Neural cell (in vitro differentiated cells): ENCODE measurements at regions not wholly inside any gene's neighbourhood (a gene's known extent, or its start where the extent isn't known, plus 50 kb on each side); places are given as distances from the start of the nearest gene placed in this dataset.
A peak's percentile ranks its signal among the peaks of the same experiment; 100 is the strongest.

Source experiments
- H2AFZ ChIP-seq: fragments of 200-600, 300-800 bp; sonication (generic), shearing (Covaris generic); 2 replicates; pipeline ENCODE4 v1.6.0; 2014; ENCODE audit warnings: low read depth, mild to moderate bottlenecking, antibody characterized with exemption, low read length, moderate library complexity
- H3F3A ChIP-seq: fragments of 200-600 bp; shearing (Covaris generic); 2 replicates; pipeline ENCODE4 v1.6.1; 2016; ENCODE audit warnings: mild to moderate bottlenecking, moderate library complexity, mixed read lengths, antibody characterized with exemption, low read length; ENCODE audit not compliant: insufficient read depth, poor library complexity, severe bottlenecking
- H3K27ac ChIP-seq: fragments of 200-600, 300-800 bp; sonication (generic), shearing (Covaris generic); 2 replicates; pipeline ENCODE4 v1.5.1; 2014; ENCODE audit warnings: mild to moderate bottlenecking, low read length, moderate library complexity
- H3K27me3 ChIP-seq: fragments of 300-800, 200-600 bp; sonication (generic), shearing (Covaris generic); 2 replicates; pipeline ENCODE4 v1.6.0; 2014; ENCODE audit warnings: mild to moderate bottlenecking, low read depth, low read length, moderate library complexity; ENCODE audit not compliant: insufficient read depth
- H3K36me3 ChIP-seq: fragments of 300-800, 200-600 bp; sonication (generic), shearing (Covaris generic); 2 replicates; pipeline ENCODE4 v1.5.1; 2014; ENCODE audit warnings: mild to moderate bottlenecking, antibody characterized with exemption, low read length, moderate library complexity; ENCODE audit not compliant: insufficient read depth
- H3K4me2 ChIP-seq: fragments of 300-800, 200-600 bp; sonication (generic), shearing (Covaris generic); 2 replicates; pipeline ENCODE4 v1.6.0; 2014; ENCODE audit warnings: mild to moderate bottlenecking, low read length
- H3K4me3 ChIP-seq: fragments of 300-800, 200-600 bp; sonication (generic), shearing (Covaris generic); 2 replicates; pipeline ENCODE4 v1.5.1; 2014; ENCODE audit warnings: mild to moderate bottlenecking, low read length, moderate library complexity
- H3K79me2 ChIP-seq: fragments of 200-600 bp; shearing (Covaris generic); replicated peaks from 2 replicates; pipeline ENCODE4 v1.6.0; 2014; ENCODE audit warnings: mild to moderate bottlenecking, low read length, moderate library complexity; ENCODE audit not compliant: insufficient read depth
- H3K9ac ChIP-seq: fragments of 300-800, 200-600 bp; sonication (generic), shearing (Covaris generic); 2 replicates; pipeline ENCODE4 v1.6.1; 2016; ENCODE audit warnings: mild to moderate bottlenecking, low read length, mixed read lengths
- H3K9me2 ChIP-seq: fragments of 200-600 bp; shearing (Covaris generic); 2 replicates; pipeline ENCODE4 v1.6.1; 2016; ENCODE audit warnings: mild to moderate bottlenecking, low read length, mixed read lengths; ENCODE audit not compliant: insufficient read depth
- H3K9me3 ChIP-seq: fragments of 200-600, 300-800 bp; sonication (generic), shearing (Covaris generic); 2 replicates; pipeline ENCODE4 v1.6.1; 2016; ENCODE audit warnings: mild to moderate bottlenecking, mixed run types, low read length, moderate library complexity, mixed read lengths
- H4K20me1 ChIP-seq: fragments of 200-600 bp; shearing (Covaris generic); 2 replicates; pipeline ENCODE4 v1.6.1; 2016; ENCODE audit warnings: mild to moderate bottlenecking, mixed run types; ENCODE audit not compliant: insufficient read depth
- CTCF ChIP-seq: fragments of 450-650 bp; IDR thresholded peaks from 2 replicates; pipeline ENCODE4 v1.5.1; 2014; ENCODE audit warnings: antibody characterized with exemption, mild to moderate bottlenecking, moderate library complexity; ENCODE audit not compliant: poor library complexity, severe bottlenecking
- EP300 ChIP-seq: fragments of 450-650 bp; conservative IDR thresholded peaks from 2 replicates; pipeline ENCODE4 v1.6.1; 2014; ENCODE audit warnings: antibody characterized with exemption, mild to moderate bottlenecking, moderate library complexity; ENCODE audit not compliant: poor library complexity, severe bottlenecking
- EZH2 ChIP-seq: fragments of 200-600, 300-800 bp; shearing (Covaris generic), sonication (generic); IDR thresholded peaks from 2 replicates; pipeline ENCODE4 v1.6.1; 2014; ENCODE audit warnings: antibody characterized with exemption, low read length, borderline replicate concordance, mild to moderate bottlenecking; ENCODE audit not compliant: insufficient read depth, poor library complexity, severe bottlenecking
- MXI1 ChIP-seq: fragments of 450-650 bp; conservative IDR thresholded peaks from 2 replicates; pipeline ENCODE4 v1.6.1; 2014; ENCODE audit warnings: antibody characterized with exemption, mild to moderate bottlenecking; ENCODE audit not compliant: poor library complexity, severe bottlenecking
- POLR2AphosphoS5 ChIP-seq: IDR thresholded peaks from 2 replicates; pipeline ENCODE4 v1.6.1; 2012
- RAD21 ChIP-seq: fragments of 450-650 bp; conservative IDR thresholded peaks from 2 replicates; pipeline ENCODE4 v1.6.1; 2014; ENCODE audit warnings: antibody characterized with exemption, mild to moderate bottlenecking, moderate library complexity
- REST ChIP-seq: IDR thresholded peaks from 2 replicates; pipeline ENCODE4 v1.6.1; 2012; ENCODE audit warnings: borderline replicate concordance
- SMC3 ChIP-seq: fragments of 450-650 bp; conservative IDR thresholded peaks from 2 replicates; pipeline ENCODE4 v1.6.1; 2014; ENCODE audit warnings: antibody characterized with exemption, mild to moderate bottlenecking, moderate library complexity; ENCODE audit not compliant: poor library complexity
- TAF1 ChIP-seq: IDR thresholded peaks from 2 replicates; pipeline ENCODE4 v1.6.1; 2012; ENCODE audit warnings: low read depth

DNA sequence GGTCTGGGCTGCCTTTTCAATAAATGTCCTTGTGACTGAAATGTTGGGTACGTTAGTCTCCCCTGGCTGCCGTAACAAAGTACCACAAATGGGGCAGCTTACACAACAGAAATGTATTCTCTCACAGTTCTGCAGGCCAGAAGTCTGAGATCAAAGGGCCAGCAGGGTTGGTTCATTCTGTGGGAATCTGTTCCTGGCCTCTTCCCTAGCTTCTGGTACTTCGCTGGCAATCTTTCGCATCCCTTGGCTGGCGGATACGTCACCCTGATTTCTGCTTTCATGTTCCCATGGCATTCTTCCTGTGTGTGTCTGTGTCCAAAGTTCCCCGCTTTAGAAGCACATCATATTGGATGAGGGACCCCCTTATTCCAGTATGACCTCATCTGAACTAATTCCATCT is 95.8 kb upstream of the NCOR2 start:
- Histone ChIP-seq H3F3A (no peaks in the 10 kb centered on the region), H3K4me3 (no peak overlapping the region), H3K9me3 (no peaks in the 10 kb centered on the region), H3K9ac (no peak overlapping the region), H3K27ac (no peak overlapping the region), H3K9me2 (no peaks in the 10 kb centered on the region), H3K27me3 (no peaks in the 10 kb centered on the region), H4K20me1 (no peaks in the 10 kb centered on the region), H3K4me2 (no peak overlapping the region), H3K36me3 (no peaks in the 10 kb centered on the region), H3K79me2 (no peaks in the 10 kb centered on the region), H2AFZ (no peak overlapping the region)
- TF ChIP-seq POLR2AphosphoS5: no peak
- TF ChIP-seq EZH2: no peak
- TF ChIP-seq MXI1: no peak
- TF ChIP-seq RAD21: no peak
- no peak for TF ChIP-seq EP300
- TF ChIP-seq TAF1: no peak
- TF ChIP-seq REST: no peak
- no peak for TF ChIP-seq CTCF
- TF ChIP-seq SMC3: no peak

- Histone ChIP-seq H2AFZ (no peak overlapping the region), H3K27ac (peak overlapping the region; percentile 31), H3F3A (no peaks in the 10 kb centered on the region), H3K79me2 (no peaks in the 10 kb centered on the region), H3K4me2 (no peak overlapping the region), H3K9me3 (no peaks in the 10 kb centered on the region), H3K9me2 (no peaks in the 10 kb centered on the region), H3K27me3 (no peaks in the 10 kb centered on the region), H3K9ac (peak overlapping the region; percentile 34), H3K4me3 (no peak overlapping the region), H3K36me3 (no peaks in the 10 kb centered on the region), H4K20me1 (no peaks in the 10 kb centered on the region)
- TF ChIP-seq SMC3: no peak
- TF ChIP-seq TAF1: no peak
- TF ChIP-seq MXI1: no peak
- TF ChIP-seq EZH2: no peak
- no peak for TF ChIP-seq EP300
- TF ChIP-seq POLR2AphosphoS5: no peak
- no peak for TF ChIP-seq REST
- TF ChIP-seq RAD21: no peak
- TF ChIP-seq CTCF: no peak
Observed at GRCh38 chr12:124661341-124661740, 93.9 kb upstream of the NCOR2 start.
